Keratinocyte (primary cell): ENCODE measurements at regions not wholly inside any gene's neighbourhood (a gene's known extent, or its start where the extent isn't known, plus 50 kb on each side); places are given as distances from the start of the nearest gene placed in this dataset.

Experiments
- DNase-seq: peaks from one replicate; pipeline ENCODE4 v3.0.0-alpha.2; 2011; ENCODE audit warnings: low read depth, missing footprints, low spot score
- FAIRE-seq: peaks from 2 replicates; lab custom pipeline; 2011; peaks lifted over from hg19 to GRCh38; lab: Jason Lieb, UNC
- H2AFZ ChIP-seq: 2 replicates; pipeline ENCODE4 v1.6.0; 2012; ENCODE audit warnings: low read length, control low read depth, inconsistent platforms; ENCODE audit not compliant: control insufficient read depth
- H3K27ac ChIP-seq: 2 replicates; pipeline ENCODE4 v1.5.1; 2011; ENCODE audit warnings: low read length; ENCODE audit not compliant: control insufficient read depth, insufficient read depth
- H3K27me3 ChIP-seq: 3 replicates; pipeline ENCODE4 v1.6.0; 2011; ENCODE audit warnings: low read length; ENCODE audit not compliant: control insufficient read depth, insufficient read depth; ENCODE audit errors: extremely low read depth
- H3K36me3 ChIP-seq, 2 experiments: 2 replicates in 1 of 2; 3 replicates in 1 of 2; pipeline ENCODE4 v1.5.1; 2011; ENCODE audit warnings: low read length in 2 of 2, mild to moderate bottlenecking in 1 of 2; ENCODE audit not compliant: control insufficient read depth in 2 of 2, insufficient read depth in 2 of 2; ENCODE audit errors: extremely low read depth in 1 of 2
- H3K4me1 ChIP-seq: 3 replicates; pipeline ENCODE4 v1.5.1; 2011; ENCODE audit warnings: low read length; ENCODE audit not compliant: control insufficient read depth, insufficient read depth; ENCODE audit errors: extremely low read depth
- H3K4me2 ChIP-seq: 3 replicates; pipeline ENCODE4 v1.6.0; 2011; ENCODE audit warnings: low read depth, low read length; ENCODE audit not compliant: control insufficient read depth, insufficient read depth; ENCODE audit errors: extremely low read depth
- H3K4me3 ChIP-seq, 3 experiments: fragments of 200-600 bp in 1 of 3; sonication (generic) in 1 of 3; 2 replicates in 2 of 3; 3 replicates in 1 of 3; pipeline ENCODE4 v1.5.1; 2011 to 2016; ENCODE audit warnings: low read length in 3 of 3, mild to moderate bottlenecking in 3 of 3, control low read depth in 2 of 3, inconsistent platforms in 1 of 3, low read depth in 1 of 3, mixed read lengths in 1 of 3, mixed run types in 1 of 3, moderate library complexity in 1 of 3; ENCODE audit not compliant: control insufficient read depth in 2 of 3, insufficient read depth in 2 of 3; ENCODE audit errors: extremely low read depth in 1 of 3
- H3K79me2 ChIP-seq: 2 replicates; pipeline ENCODE4 v1.6.0; 2012; ENCODE audit warnings: low read length; ENCODE audit not compliant: control insufficient read depth, insufficient read depth
- H3K9ac ChIP-seq: 3 replicates; pipeline ENCODE4 v1.6.0; 2011; ENCODE audit warnings: low read length; ENCODE audit not compliant: control insufficient read depth, insufficient read depth; ENCODE audit errors: extremely low read depth
- H3K9me1 ChIP-seq: 3 replicates; pipeline ENCODE4 v1.6.0; 2011; ENCODE audit warnings: low read length; ENCODE audit not compliant: control insufficient read depth, insufficient read depth; ENCODE audit errors: extremely low read depth
- H3K9me3 ChIP-seq: 2 replicates; pipeline ENCODE4 v1.5.1; 2012; ENCODE audit warnings: low read depth, low read length; ENCODE audit not compliant: control insufficient read depth
- H4K20me1 ChIP-seq: 3 replicates; pipeline ENCODE4 v1.6.0; 2011; ENCODE audit warnings: low read length; ENCODE audit not compliant: control insufficient read depth, insufficient read depth; ENCODE audit errors: extremely low read depth
- EZH2 ChIP-seq: IDR thresholded peaks from one replicate; pipeline ENCODE4 v1.6.1; 2012; ENCODE audit warnings: inconsistent platforms, mild to moderate bottlenecking, low read length, moderate library complexity
- dilution Hi-C: fragments of 300-500 bp; cut with MboI; formaldehyde crosslinking; loops from one replicate; pipeline ENCODE4 v1.7.0; 2020; ENCODE audit warnings: low sequenced_read_pairs; ENCODE audit not compliant: extremely low pct_ligation_motif_present
- TF ChIP-seq, protein P1 (sequence below), 3 experiments: IDR thresholded peaks in 1 of 3; conservative IDR thresholded peaks in 1 of 3; optimal IDR thresholded peaks in 1 of 3; 2 replicates in 2 of 3; 3 replicates in 1 of 3; pipeline versions ENCODE3 to v1.5.1; 2011; ENCODE audit warnings: low read length in 3 of 3, mild to moderate bottlenecking in 3 of 3, moderate library complexity in 2 of 3, control low read depth in 1 of 3, inconsistent platforms in 1 of 3; ENCODE audit not compliant: insufficient read depth in 2 of 3; ENCODE audit errors: extremely low read depth in 1 of 3

DNA sequence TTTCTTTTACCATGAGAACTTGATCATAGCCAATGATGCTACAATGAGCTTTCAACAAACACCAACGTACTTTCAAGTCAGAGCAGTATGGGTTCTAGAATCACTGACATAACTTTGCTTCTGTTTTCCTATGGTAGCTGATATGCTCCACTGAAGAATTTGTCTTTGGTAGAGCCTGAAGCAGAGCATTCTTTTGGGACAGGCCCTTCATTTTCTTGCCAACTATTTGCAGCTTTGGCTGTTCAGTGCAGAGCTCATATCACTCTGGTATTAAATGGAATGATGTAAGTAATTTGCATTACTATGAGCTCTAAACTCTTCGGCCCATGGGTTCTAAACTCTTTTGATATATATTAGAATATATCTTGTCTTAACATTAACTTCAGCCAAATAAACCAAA, 51.8 kb upstream of the APC start:
- FAIRE-seq = no peak
- H3K9ac ChIP-seq = no peak overlapping the region
- dilution Hi-C loops = no loop called here
- no peak overlapping the region for H3K27ac ChIP-seq
- DNase-seq = no peak
- peaks cover 2% of the 10 kb centered on the region for H3K4me1 ChIP-seq
- H3K27me3 ChIP-seq = no peaks in the 10 kb centered on the region
- no peaks in the 10 kb centered on the region for H3K79me2 ChIP-seq
- no peak for TF ChIP-seq EZH2
- TF ChIP-seq, protein P1, sequence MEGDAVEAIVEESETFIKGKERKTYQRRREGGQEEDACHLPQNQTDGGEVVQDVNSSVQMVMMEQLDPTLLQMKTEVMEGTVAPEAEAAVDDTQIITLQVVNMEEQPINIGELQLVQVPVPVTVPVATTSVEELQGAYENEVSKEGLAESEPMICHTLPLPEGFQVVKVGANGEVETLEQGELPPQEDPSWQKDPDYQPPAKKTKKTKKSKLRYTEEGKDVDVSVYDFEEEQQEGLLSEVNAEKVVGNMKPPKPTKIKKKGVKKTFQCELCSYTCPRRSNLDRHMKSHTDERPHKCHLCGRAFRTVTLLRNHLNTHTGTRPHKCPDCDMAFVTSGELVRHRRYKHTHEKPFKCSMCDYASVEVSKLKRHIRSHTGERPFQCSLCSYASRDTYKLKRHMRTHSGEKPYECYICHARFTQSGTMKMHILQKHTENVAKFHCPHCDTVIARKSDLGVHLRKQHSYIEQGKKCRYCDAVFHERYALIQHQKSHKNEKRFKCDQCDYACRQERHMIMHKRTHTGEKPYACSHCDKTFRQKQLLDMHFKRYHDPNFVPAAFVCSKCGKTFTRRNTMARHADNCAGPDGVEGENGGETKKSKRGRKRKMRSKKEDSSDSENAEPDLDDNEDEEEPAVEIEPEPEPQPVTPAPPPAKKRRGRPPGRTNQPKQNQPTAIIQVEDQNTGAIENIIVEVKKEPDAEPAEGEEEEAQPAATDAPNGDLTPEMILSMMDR (optimal IDR thresholded peaks at IDR 0.05 in 1 of 3, IDR thresholded peaks at IDR 0.05 in 1 of 3, conservative IDR thresholded peaks at IDR 0.05 in 1 of 3; ENCODE audit: extremely low read depth in 1 of 3, insufficient read depth in 2 of 3, low read length in 3 of 3) = no peak
- no peaks in the 10 kb centered on the region for H4K20me1 ChIP-seq
- H3K36me3 ChIP-seq = no peaks in the 10 kb centered on the region
- no peak overlapping the region for H3K4me2 ChIP-seq
- H2AFZ ChIP-seq = no peak overlapping the region
- no peak overlapping the region for H3K4me3 ChIP-seq
- no peaks in the 10 kb centered on the region for H3K9me3 ChIP-seq
- H3K9me1 ChIP-seq = no peaks in the 10 kb centered on the region

DNA sequence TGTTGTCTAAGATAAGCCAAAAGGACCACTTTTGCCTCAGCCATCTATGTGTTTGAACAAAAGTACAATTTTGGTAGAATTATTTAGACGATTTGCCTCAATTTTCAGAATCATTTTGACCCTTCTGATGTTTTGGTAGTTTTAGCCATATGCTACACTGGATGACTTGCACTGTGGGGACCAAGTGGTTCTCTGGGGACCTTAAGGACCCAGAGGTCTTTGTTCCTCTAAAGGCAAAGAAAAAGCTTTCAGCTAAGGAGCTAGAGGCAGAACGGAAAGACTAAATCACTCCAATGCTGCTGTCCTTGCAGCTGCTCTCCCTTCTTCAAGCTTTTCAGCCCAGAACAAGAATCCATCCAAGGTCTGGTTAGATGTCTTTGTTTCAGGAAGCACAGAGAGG, 51.0 kb upstream of the APC start:
- DNase-seq (no peak), FAIRE-seq (no peak)
- Histone ChIP-seq H3K27ac (no peak overlapping the region), H4K20me1 (no peaks in the 10 kb centered on the region), H3K36me3 (no peaks in the 10 kb centered on the region), H3K9me1 (no peaks in the 10 kb centered on the region), H3K79me2 (no peaks in the 10 kb centered on the region), H3K9ac (no peak overlapping the region), H3K27me3 (no peaks in the 10 kb centered on the region), H3K9me3 (no peaks in the 10 kb centered on the region), H3K4me1 (peaks cover 4% of the 10 kb centered on the region), H2AFZ (no peak overlapping the region), H3K4me3 (no peak overlapping the region), H3K4me2 (no peak overlapping the region)
- TF ChIP-seq, protein P1 (optimal IDR thresholded peaks at IDR 0.05 in 1 of 3, IDR thresholded peaks at IDR 0.05 in 1 of 3, conservative IDR thresholded peaks at IDR 0.05 in 1 of 3; ENCODE audit: extremely low read depth in 1 of 3, insufficient read depth in 2 of 3, low read length in 3 of 3) = no peak
- no peak for TF ChIP-seq EZH2
- dilution Hi-C loops = no loop called here
